ENCODE measurements at regions not wholly inside any gene's neighbourhood (a gene's known extent, or its start where the extent isn't known, plus 50 kb on each side); places are given as distances from the start of the nearest gene placed in this dataset.
"Not testable (repeated sequence)": the region's sequence is repeated elsewhere in the genome, so short reads cannot be mapped to it uniquely, and the experiment has no call there.

- no peak for DNase-seq (ENCODE audit: low spot score)
Measured at GRCh38 chr21:20260124-20260523, 738.1 kb upstream of the NCAM2 start.

- DNase-seq (ENCODE audit: low spot score), result no peak
Measured at GRCh38 chr21:20261364-20261763, 736.8 kb upstream of the NCAM2 start.

- no peak for DNase-seq (ENCODE audit: low spot score)
Measured at GRCh38 chr21:20265707-20266440, 732.3 kb upstream of the NCAM2 start.

- DNase-seq (ENCODE audit: low spot score), result no peak
Measured at GRCh38 chr21:20266441-20266710, 731.8 kb upstream of the NCAM2 start.

GRCh38 chr21:20270365-20271055 is 727.7 kb upstream of the NCAM2 start:
- DNase-seq (ENCODE audit: low spot score), result no peak

- no peak for DNase-seq (ENCODE audit: low spot score)
Measured at GRCh38 chr21:20272791-20273362, 725.3 kb upstream of the NCAM2 start.

GRCh38 chr21:20276377-20276776 is 721.8 kb upstream of the NCAM2 start:
- no peak for DNase-seq (ENCODE audit: low spot score)

- no peak for DNase-seq (ENCODE audit: low spot score)
Measured at GRCh38 chr21:20276954-20277353, 721.3 kb upstream of the NCAM2 start.

GRCh38 chr21:20283836-20284235 is 714.4 kb upstream of the NCAM2 start:
- no peak for DNase-seq (ENCODE audit: low spot score)

- DNase-seq (ENCODE audit: low spot score), result no peak
Measured at GRCh38 chr21:20292280-20292679, 705.9 kb upstream of the NCAM2 start.

- not testable (repeated sequence) for DNase-seq (ENCODE audit: low spot score)
Measured at GRCh38 chr21:20292854-20293253, 705.4 kb upstream of the NCAM2 start.

GRCh38 chr21:20301395-20301794 is 696.8 kb upstream of the NCAM2 start:
- no peak for DNase-seq (ENCODE audit: low spot score)

GRCh38 chr21:20302084-20302483 is 696.1 kb upstream of the NCAM2 start:
- DNase-seq (ENCODE audit: low spot score), result no peak

GRCh38 chr21:20306836-20307235 is 691.4 kb upstream of the NCAM2 start:
- DNase-seq (ENCODE audit: low spot score), result no peak

- no peak for DNase-seq (ENCODE audit: low spot score)
Measured at GRCh38 chr21:20308586-20309315, 689.5 kb upstream of the NCAM2 start.

GRCh38 chr21:20311234-20311787 is 686.9 kb upstream of the NCAM2 start:
- DNase-seq (ENCODE audit: low spot score), result no peak

GRCh38 chr21:20313013-20313412 is 685.2 kb upstream of the NCAM2 start:
- DNase-seq (ENCODE audit: low spot score), result no peak

GRCh38 chr21:20315042-20315441 is 683.2 kb upstream of the NCAM2 start:
- no peak for DNase-seq (ENCODE audit: low spot score)

- DNase-seq (ENCODE audit: low spot score), result no peak
Measured at GRCh38 chr21:20329636-20330035, 668.6 kb upstream of the NCAM2 start.

GRCh38 chr21:20330652-20331051 is 667.6 kb upstream of the NCAM2 start:
- DNase-seq (ENCODE audit: low spot score), result no peak

GRCh38 chr21:20334585-20334984 is 663.6 kb upstream of the NCAM2 start:
- no peak for DNase-seq (ENCODE audit: low spot score)

GRCh38 chr21:20341431-20341830 is 656.8 kb upstream of the NCAM2 start:
- DNase-seq (ENCODE audit: low spot score), result no peak

GRCh38 chr21:20343186-20343585 is 655.0 kb upstream of the NCAM2 start:
- DNase-seq (ENCODE audit: low spot score), result no peak

All from AG08396 (cell line).